ENCODE measurements at regions not wholly inside any gene's neighbourhood (a gene's known extent, or its start where the extent isn't known, plus 50 kb on each side); places are given as distances from the start of the nearest gene placed in this dataset.

DNA sequence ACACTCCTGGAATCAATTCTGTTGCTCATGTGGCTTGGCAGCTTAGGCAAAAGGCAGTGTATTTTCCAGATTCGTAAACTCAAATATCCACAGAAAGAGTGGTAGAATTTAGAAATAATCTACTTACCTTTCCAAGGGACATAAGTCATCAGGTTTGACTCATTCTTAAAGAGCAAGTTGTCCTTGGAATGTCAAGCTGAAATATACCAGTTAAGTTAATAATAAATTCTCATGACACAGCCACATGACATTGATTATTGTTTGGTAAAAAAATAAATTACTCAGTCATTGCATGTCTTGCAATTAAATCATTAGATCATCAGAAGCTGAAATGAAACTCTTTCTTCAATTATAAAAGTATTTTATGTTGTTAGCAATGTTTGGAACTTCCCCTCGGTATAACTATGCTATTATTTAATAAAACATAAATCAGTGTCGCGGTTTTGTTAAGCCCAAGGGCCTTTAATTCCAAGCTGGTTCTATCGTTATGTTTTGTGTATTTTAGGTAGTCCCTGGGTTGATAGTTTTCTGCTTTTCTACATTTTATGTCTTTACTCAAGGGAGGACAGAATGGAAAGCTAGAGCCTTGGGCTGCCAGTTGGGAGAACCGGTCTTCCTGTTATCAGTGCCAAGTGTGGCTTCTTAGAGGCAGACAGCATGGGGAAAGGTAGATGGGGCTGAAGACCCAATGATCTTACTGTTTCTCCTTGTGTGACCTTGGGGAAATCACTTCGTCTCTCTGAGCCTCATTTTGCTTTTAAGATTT is 79.3 kb upstream of the PRLR start:
- TF ChIP-seq CTCF (conservative IDR thresholded peaks at IDR 0.05 in 1 of 2, IDR thresholded peaks at IDR 0.05 in 1 of 2; ENCODE audit: extremely low read depth in 1 of 2, insufficient read depth in 1 of 2, low read depth in 1 of 2, low read length in 2 of 2) (no peak), EZH2 (IDR thresholded peaks at IDR 0.05; ENCODE audit: borderline replicate concordance, low read length) (no peak)

All from mammary epithelial cell (primary cell).